ENCODE measurements at regions not wholly inside any gene's neighbourhood (a gene's known extent, or its start where the extent isn't known, plus 50 kb on each side); places are given as distances from the start of the nearest gene placed in this dataset.

DNA sequence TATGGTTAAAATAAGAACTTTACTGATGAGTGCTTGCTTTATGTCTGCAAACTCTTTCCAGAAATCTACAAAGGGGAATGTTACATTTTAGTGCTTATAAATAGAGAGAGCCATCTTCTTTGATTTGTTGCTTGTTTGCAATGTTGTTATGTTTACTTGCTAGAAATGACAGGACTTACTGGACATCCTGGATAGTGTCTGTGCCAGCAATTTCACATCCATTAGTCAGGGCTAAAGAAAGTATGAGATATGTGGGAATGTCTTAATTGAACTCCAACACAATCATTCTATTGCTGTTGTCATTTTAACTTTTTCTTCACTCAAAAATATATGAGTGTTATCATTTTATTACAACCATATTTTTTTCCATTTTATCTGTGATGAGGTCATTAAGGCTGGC is 453.2 kb downstream of the TNS3 start:
- no peak overlapping the region for H3K27ac ChIP-seq (ENCODE audit: low read depth, low read length)
- FAIRE-seq, result peak; percentile 34
- no peak overlapping the region for H3K4me3 Mint-ChIP-seq (ENCODE audit: unreplicated experiment)

DNA sequence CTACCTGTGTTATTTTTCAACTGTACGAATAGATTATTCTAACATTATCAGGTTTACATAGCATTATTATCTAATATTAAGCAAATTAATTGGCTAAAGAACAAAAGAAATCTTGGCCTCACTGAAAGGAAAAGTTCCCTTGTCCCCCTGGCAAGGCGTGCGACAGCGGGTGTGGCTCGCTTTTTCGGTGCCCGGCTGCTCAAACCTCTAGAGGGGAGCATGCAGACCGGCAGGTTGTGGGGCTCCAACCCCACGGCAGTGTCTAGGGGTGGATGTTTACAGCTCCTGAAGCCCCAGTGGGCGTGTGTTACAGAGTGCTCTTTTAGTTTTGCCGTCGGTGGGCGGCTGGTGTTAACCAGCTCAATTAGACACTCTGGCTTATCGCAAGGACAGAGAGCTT is 456.4 kb downstream of the TNS3 start:
- H3K4me3 Mint-ChIP-seq (ENCODE audit: unreplicated experiment), result no peak overlapping the region
- TF ChIP-seq EZH2 (IDR thresholded peaks at IDR 0.05; ENCODE audit: insufficient read depth, low read length), result no peak
- TF ChIP-seq, protein P1, sequence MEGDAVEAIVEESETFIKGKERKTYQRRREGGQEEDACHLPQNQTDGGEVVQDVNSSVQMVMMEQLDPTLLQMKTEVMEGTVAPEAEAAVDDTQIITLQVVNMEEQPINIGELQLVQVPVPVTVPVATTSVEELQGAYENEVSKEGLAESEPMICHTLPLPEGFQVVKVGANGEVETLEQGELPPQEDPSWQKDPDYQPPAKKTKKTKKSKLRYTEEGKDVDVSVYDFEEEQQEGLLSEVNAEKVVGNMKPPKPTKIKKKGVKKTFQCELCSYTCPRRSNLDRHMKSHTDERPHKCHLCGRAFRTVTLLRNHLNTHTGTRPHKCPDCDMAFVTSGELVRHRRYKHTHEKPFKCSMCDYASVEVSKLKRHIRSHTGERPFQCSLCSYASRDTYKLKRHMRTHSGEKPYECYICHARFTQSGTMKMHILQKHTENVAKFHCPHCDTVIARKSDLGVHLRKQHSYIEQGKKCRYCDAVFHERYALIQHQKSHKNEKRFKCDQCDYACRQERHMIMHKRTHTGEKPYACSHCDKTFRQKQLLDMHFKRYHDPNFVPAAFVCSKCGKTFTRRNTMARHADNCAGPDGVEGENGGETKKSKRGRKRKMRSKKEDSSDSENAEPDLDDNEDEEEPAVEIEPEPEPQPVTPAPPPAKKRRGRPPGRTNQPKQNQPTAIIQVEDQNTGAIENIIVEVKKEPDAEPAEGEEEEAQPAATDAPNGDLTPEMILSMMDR (IDR thresholded peaks at IDR 0.05; ENCODE audit: insufficient read depth, low read depth, low read length), result no peak
- Histone ChIP-seq H3K79me2 (ENCODE audit: insufficient read depth, low read length) (no peaks in the 10 kb centered on the region), H4K20me1 (ENCODE audit: insufficient read depth, low read length) (no peaks in the 10 kb centered on the region), H3K4me1 (ENCODE audit: insufficient read depth, low read length) (no peaks in the 10 kb centered on the region), H3K9me3 (ENCODE audit: insufficient read depth, low read depth, low read length) (no peaks in the 10 kb centered on the region), H3K4me2 (ENCODE audit: low read length) (no peak overlapping the region), H3K27ac (ENCODE audit: low read depth, low read length) (no peak overlapping the region), H3K9ac (ENCODE audit: low read length) (no peak overlapping the region), H3K36me3 (ENCODE audit: insufficient read depth, low read length) (no peaks in the 10 kb centered on the region), H2AFZ (ENCODE audit: low read depth, low read length) (no peak overlapping the region), H3K4me3 (ENCODE audit: insufficient read depth, low read depth, low read length) (no peak overlapping the region), H3K27me3 (ENCODE audit: insufficient read depth, low read length) (no peaks in the 10 kb centered on the region)
- H3K4me1 Mint-ChIP-seq (ENCODE audit: low read depth, unreplicated experiment), result peaks cover 5% of the 10 kb centered on the region
- H3K27ac Mint-ChIP-seq (ENCODE audit: unreplicated experiment), result no peak overlapping the region
- FAIRE-seq (no peak), DNase-seq (ENCODE audit: low read depth) (no peak)
- H3K36me3 Mint-ChIP-seq (ENCODE audit: low read depth, unreplicated experiment), result no peaks in the 10 kb centered on the region
- peaks cover 4% of the 10 kb centered on the region for H3K27me3 Mint-ChIP-seq (ENCODE audit: low read depth, unreplicated experiment)
- H3K9me3 Mint-ChIP-seq (ENCODE audit: unreplicated experiment), result no peaks in the 10 kb centered on the region

More for the DNA sequence above, 453.2 kb downstream of the TNS3 start:
- H3K36me3 Mint-ChIP-seq (ENCODE audit: low read depth, unreplicated experiment), result no peaks in the 10 kb centered on the region
- H3K4me3 ChIP-seq (ENCODE audit: insufficient read depth, low read depth, low read length), result no peak overlapping the region
- no peak overlapping the region for H3K27ac Mint-ChIP-seq (ENCODE audit: unreplicated experiment)
- H3K27me3 ChIP-seq (ENCODE audit: insufficient read depth, low read length), result no peaks in the 10 kb centered on the region
- no peaks in the 10 kb centered on the region for H3K36me3 ChIP-seq (ENCODE audit: insufficient read depth, low read length)
- H3K4me1 Mint-ChIP-seq (ENCODE audit: low read depth, unreplicated experiment), result peaks cover 13% of the 10 kb centered on the region
- H4K20me1 ChIP-seq (ENCODE audit: insufficient read depth, low read length), result no peaks in the 10 kb centered on the region
- H3K9me3 Mint-ChIP-seq (ENCODE audit: unreplicated experiment), result no peaks in the 10 kb centered on the region
- H3K4me1 ChIP-seq (ENCODE audit: insufficient read depth, low read length), result no peaks in the 10 kb centered on the region
- no peak overlapping the region for H3K9ac ChIP-seq (ENCODE audit: low read length)
- no peaks in the 10 kb centered on the region for H3K79me2 ChIP-seq (ENCODE audit: insufficient read depth, low read length)
- peaks cover 1% of the 10 kb centered on the region for H3K27me3 Mint-ChIP-seq (ENCODE audit: low read depth, unreplicated experiment)
- no peak overlapping the region for H2AFZ ChIP-seq (ENCODE audit: low read depth, low read length)
- no peak for DNase-seq (ENCODE audit: low read depth)
- TF ChIP-seq, protein P1 (IDR thresholded peaks at IDR 0.05; ENCODE audit: insufficient read depth, low read depth, low read length), result no peak
- no peak for TF ChIP-seq EZH2 (IDR thresholded peaks at IDR 0.05; ENCODE audit: insufficient read depth, low read length)
- no peak overlapping the region for H3K4me2 ChIP-seq (ENCODE audit: low read length)
- H3K9me3 ChIP-seq (ENCODE audit: insufficient read depth, low read depth, low read length), result no peaks in the 10 kb centered on the region

DNA sequence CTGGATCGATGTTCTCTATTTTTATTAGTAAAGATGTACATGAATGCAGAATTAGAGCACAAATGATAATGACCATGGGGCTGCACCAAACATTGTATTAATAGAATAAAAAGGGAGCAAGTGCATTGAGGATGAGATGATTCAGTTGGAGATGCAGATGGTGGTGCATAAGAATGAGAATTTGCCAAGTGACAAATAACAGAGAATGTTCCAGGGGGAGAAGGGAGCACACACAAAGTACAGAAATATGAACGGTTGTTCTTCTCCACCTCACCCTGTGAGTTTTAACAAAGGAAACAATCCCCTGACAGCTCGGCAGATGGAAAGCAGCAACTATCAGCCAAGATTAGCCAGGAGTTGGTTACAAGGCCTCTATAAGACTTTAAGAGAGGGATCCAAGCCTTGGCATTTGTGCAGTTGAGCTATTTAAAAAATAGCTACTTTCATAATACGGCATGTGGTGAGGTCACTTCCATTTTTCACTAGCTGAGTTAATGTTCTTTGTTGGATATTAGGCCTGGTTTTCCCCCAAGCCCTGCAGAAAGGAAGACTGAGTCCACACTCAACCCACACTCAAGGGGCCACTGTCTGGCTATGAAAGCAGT is 462.5 kb downstream of the TNS3 start:
- no peaks in the 10 kb centered on the region for H3K27me3 ChIP-seq (ENCODE audit: insufficient read depth, low read length)
- no peak overlapping the region for H3K4me2 ChIP-seq (ENCODE audit: low read length)
- no peaks in the 10 kb centered on the region for H4K20me1 ChIP-seq (ENCODE audit: insufficient read depth, low read length)
- no peaks in the 10 kb centered on the region for H3K36me3 ChIP-seq (ENCODE audit: insufficient read depth, low read length)
- H3K4me1 ChIP-seq (ENCODE audit: insufficient read depth, low read length), result no peaks in the 10 kb centered on the region
- Mint-ChIP-seq H3K36me3 (ENCODE audit: low read depth, unreplicated experiment) (no peaks in the 10 kb centered on the region), H3K4me3 (ENCODE audit: unreplicated experiment) (no peak overlapping the region), H3K4me1 (ENCODE audit: low read depth, unreplicated experiment) (no peaks in the 10 kb centered on the region), H3K27ac (ENCODE audit: unreplicated experiment) (no peak overlapping the region), H3K27me3 (ENCODE audit: low read depth, unreplicated experiment) (peaks cover 5% of the 10 kb centered on the region), H3K9me3 (ENCODE audit: unreplicated experiment) (peaks cover 2% of the 10 kb centered on the region)
- H3K27ac ChIP-seq (ENCODE audit: low read depth, low read length), result no peak overlapping the region
- no peak overlapping the region for H3K9ac ChIP-seq (ENCODE audit: low read length)
- no peak overlapping the region for H2AFZ ChIP-seq (ENCODE audit: low read depth, low read length)
- no peak overlapping the region for H3K4me3 ChIP-seq (ENCODE audit: insufficient read depth, low read depth, low read length)
- no peaks in the 10 kb centered on the region for H3K9me3 ChIP-seq (ENCODE audit: insufficient read depth, low read depth, low read length)
- TF ChIP-seq EZH2 (IDR thresholded peaks at IDR 0.05; ENCODE audit: insufficient read depth, low read length), result no peak
- TF ChIP-seq, protein P1 (IDR thresholded peaks at IDR 0.05; ENCODE audit: insufficient read depth, low read depth, low read length), result no peak
- no peak for FAIRE-seq
- H3K79me2 ChIP-seq (ENCODE audit: insufficient read depth, low read length), result no peaks in the 10 kb centered on the region
- DNase-seq (ENCODE audit: low read depth), result no peak
